GM18873 (cell line): ENCODE measurements at regions not wholly inside any gene's neighbourhood (a gene's known extent, or its start where the extent isn't known, plus 50 kb on each side); places are given as distances from the start of the nearest gene placed in this dataset.
"Not testable (repeated sequence)": the region's sequence is repeated elsewhere in the genome, so short reads cannot be mapped to it uniquely, and the experiment has no call there.

ENCODE experiments used
- ATAC-seq: cut with Tn5 transposase; IDR thresholded peaks from one replicate; pipeline ENCODE4 v1.9.1; 2021; ENCODE audit warnings: mild to moderate bottlenecking, moderate library complexity, moderate number of reproducible peaks; ENCODE audit not compliant: unreplicated experiment, low FRiP score

GRCh38 chr11:25737071-25737675, 594.8 kb upstream of the ANO3 start:
- ATAC-seq = no peak

- ATAC-seq = no peak
Measured at GRCh38 chr11:25741886-25742285, 590.0 kb upstream of the ANO3 start.

DNA sequence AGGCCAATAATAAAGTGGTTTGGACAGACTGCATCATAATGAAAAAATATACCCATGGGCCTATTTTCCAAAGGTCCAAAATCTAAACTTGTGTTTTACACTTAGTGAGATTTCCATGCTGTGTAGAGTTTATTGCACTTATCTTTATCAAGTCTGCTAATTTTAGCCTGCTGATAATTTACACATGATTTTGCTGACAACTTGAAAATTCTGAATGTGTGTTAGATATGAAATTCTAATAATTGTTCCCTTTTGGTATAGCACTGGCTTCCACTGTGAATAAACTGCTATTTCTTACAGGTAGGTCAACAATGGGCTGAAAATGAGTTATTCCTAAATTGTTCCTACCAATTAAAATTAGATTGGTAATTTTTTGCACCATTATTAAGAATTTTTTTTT, 589.1 kb upstream of the ANO3 start:
- no peak for ATAC-seq

- no peak for ATAC-seq
Measured at GRCh38 chr11:25755381-25755780, 576.5 kb upstream of the ANO3 start.

GRCh38 chr11:25755918-25756584, 575.9 kb upstream of the ANO3 start:
- ATAC-seq = no peak

GRCh38 chr11:25758145-25758661, 573.7 kb upstream of the ANO3 start:
- ATAC-seq = no peak

- ATAC-seq = no peak
Measured at GRCh38 chr11:25766332-25767015, 565.5 kb upstream of the ANO3 start.

GRCh38 chr11:25769287-25769686, 562.6 kb upstream of the ANO3 start:
- no peak for ATAC-seq

- no peak for ATAC-seq
Measured at GRCh38 chr11:25771605-25772004, 560.3 kb upstream of the ANO3 start.

DNA sequence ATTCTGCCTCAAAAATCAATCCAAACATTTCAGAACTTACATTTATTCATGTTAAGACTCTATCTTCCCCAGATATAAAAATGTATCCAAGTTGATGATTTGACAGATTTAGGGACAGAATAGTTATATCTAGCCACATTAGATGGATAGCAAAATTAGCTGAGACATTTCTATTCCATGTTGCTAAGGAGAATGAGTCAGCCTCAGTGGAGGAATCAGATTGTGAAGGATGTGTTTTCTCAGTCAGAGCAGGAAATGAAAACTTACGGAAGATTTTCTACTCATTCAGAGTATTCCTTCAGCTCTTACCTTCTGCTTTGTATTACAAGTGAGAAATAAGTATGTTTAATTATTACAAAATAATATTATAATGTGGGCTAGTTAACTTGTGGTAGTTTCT, 556.3 kb upstream of the ANO3 start:
- no peak for ATAC-seq

DNA sequence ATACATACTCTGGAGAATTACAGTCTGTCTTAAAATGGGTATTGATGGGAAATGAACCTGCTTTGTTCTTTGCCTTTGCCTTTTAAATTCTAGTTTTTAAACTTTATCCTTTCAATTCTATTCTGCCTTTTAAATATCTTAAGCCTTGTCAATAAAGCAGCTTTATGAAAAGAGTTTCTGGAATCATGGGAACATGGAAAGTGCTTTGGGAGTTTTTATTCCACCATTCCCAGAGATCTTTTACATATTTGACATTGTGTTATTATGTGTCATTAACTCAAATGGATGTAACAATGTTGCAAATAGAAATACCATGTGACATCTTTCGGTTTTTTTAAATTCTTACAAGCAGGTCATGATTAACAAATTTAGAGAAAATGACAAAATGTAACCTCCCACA, 555.7 kb upstream of the ANO3 start:
- ATAC-seq = no peak

- no peak for ATAC-seq
Measured at GRCh38 chr11:25777343-25777742, 554.6 kb upstream of the ANO3 start.

DNA sequence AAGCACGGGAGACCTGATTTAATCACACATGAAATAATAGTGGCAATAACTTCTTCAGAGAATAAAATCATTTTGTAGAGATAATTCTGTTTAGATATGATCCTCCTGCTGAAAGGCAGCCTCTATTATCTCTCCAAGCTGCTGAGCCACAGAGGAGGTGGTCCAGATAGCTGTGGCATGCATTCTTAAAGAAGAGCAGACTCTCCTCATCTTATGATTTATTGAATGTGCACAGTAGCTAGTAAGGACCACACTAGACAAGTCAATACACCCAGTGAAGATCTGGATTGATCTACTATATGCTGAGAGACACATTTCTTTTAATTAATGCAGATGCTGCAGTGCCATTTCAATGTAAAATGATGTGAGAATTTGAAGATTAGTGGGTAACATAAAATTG, 552.9 kb upstream of the ANO3 start:
- no peak for ATAC-seq

GRCh38 chr11:25787416-25787815, 544.5 kb upstream of the ANO3 start:
- ATAC-seq = no peak

DNA sequence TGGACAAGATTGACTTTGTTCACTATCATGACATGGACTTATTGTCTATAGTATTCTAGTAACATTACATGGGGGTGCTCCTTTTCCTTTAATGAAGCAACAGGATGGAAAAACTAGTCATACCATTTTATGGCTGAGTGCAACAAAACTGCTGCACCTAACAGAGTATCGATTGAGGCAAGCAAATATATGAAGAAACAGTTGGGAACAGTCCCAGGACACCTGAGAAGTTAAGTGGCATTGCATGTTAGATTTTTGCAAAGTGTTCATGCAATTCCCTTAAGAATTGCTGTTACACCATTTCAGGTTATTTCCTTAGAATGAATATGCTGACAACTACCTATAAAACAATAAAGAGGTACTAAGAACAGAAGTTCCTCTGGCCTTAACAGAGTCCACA, 541.5 kb upstream of the ANO3 start:
- no peak for ATAC-seq

GRCh38 chr11:25793637-25794036, 538.3 kb upstream of the ANO3 start:
- ATAC-seq = no peak

DNA sequence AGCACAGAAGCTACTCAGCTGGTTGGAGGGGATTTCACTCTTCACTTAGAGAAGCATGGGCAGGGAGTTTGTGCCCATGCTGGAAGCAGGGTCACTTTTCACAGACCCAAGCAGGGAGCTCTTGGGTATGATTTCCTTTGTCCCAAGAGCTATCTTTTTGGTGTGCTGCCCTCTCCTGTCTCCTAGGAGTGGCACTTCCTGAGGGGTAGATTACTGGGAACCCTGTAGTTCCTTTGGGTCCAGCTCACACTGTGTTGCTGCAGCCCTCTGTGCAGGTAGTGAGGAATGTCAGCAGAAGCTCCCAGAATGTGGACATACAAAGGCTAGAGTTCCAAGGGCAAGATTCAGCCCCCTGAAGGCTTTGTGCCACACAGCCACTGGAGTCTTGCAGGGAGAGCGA, 537.1 kb upstream of the ANO3 start:
- ATAC-seq = no peak

GRCh38 chr11:25816411-25816810, 515.5 kb upstream of the ANO3 start:
- no peak for ATAC-seq

- ATAC-seq = no peak
Measured at GRCh38 chr11:25824688-25825087, 507.2 kb upstream of the ANO3 start.

DNA sequence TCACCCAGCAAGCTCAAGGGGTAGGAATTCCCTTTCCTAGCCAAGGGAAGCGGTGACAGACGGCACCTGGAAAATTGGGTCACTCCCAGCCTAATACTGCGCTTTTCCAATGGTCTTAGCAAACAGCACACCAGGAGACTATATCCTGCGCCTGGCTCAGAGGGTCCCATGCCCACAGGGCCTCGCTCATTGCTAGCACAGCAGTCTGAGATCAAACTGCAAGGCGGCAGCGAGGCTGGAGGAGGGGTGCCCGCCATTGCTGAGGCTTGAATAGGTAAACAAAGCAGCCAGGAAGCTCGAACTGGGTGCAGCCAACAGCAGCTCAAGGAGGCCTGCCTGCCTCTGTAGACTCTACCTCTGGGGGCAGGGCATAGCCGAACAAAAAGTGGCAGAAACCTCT, 500.4 kb upstream of the ANO3 start:
- ATAC-seq = not testable (repeated sequence)

DNA sequence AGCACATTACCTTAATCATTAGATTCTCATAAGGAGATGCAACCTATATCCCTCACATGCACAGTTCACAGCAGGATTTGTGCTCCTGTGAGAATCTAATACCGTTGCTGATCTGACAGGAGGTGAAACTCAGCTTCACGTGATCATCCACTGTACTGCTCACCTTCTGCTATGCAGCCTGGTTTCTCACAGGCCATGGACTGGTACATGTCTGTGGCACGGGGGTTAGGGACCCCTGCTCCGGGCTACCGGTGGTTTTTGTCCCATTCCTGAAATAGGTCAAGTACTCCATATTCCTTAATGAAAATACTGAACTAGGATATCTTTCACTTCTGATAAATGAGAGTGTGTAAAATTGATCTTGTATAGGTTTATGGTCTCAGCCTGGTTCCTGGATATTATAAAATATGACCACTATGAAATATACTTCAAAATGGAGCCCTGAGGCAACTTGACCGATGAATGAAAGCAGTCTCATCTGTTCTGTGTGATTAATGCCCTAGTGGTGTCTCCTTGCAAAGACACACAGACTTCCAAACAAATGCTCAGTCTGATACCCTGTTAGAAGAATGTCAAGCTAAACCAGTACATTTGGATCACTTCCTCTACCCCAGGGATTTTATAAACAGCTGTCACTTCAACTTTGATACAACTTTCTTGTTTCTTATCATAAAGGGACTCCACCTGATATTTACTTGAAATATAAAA, 492.9 kb upstream of the ANO3 start:
- no peak for ATAC-seq
